IPS-18a (cell line): ENCODE measurements at regions not wholly inside any gene's neighbourhood (a gene's known extent, or its start where the extent isn't known, plus 50 kb on each side); places are given as distances from the start of the nearest gene placed in this dataset.

Experiments used
- H3K27ac ChIP-seq: one replicate; pipeline ENCODE4 v1.5.1; 2013; ENCODE audit warnings: low read length
- H3K27me3 ChIP-seq: one replicate; pipeline ENCODE4 v1.6.1; 2013; ENCODE audit warnings: mild to moderate bottlenecking, low read length; ENCODE audit not compliant: control insufficient read depth, insufficient read depth
- H3K36me3 ChIP-seq: one replicate; pipeline ENCODE4 v1.6.1; 2013; ENCODE audit warnings: low read depth, low read length; ENCODE audit not compliant: control insufficient read depth
- H3K4me1 ChIP-seq: one replicate; pipeline ENCODE4 v1.6.1; 2013; ENCODE audit warnings: low read depth, low read length; ENCODE audit not compliant: control insufficient read depth
- H3K4me3 ChIP-seq: one replicate; pipeline ENCODE4 v1.5.1; 2013; ENCODE audit warnings: low read length
- H3K9ac ChIP-seq: one replicate; pipeline ENCODE4 v1.6.1; 2013; ENCODE audit warnings: mild to moderate bottlenecking, low read length, moderate library complexity
- H3K9me3 ChIP-seq: one replicate; pipeline ENCODE4 v1.6.1; 2013; ENCODE audit warnings: low read depth, low read length; ENCODE audit not compliant: control insufficient read depth

DNA sequence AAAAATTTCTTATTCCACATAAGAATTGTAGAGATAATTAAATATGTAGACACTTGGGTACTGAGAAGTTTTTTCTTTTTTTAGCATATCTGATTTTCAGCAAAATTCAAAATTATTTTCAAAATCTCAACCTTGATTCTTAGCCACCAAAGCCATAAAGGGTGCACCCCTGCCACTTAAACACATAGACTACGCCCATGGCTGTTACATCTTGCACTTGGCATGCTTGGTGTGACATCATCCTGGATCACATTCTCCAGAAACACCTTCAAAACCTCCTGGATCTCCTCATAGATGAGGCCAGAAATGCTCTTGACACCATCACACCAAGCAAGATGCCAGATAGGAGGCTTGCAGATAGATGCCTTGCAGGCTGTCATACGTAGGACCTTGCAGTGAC, 89.1 kb upstream of the KLF14 start:
- no peaks in the 10 kb centered on the region for H3K4me1 ChIP-seq
- H3K9me3 ChIP-seq, result peaks cover 9% of the 10 kb centered on the region
- no peaks in the 10 kb centered on the region for H3K36me3 ChIP-seq
- no peak overlapping the region for H3K9ac ChIP-seq
- no peak overlapping the region for H3K4me3 ChIP-seq
- no peak overlapping the region for H3K27ac ChIP-seq
- H3K27me3 ChIP-seq, result no peaks in the 10 kb centered on the region

DNA sequence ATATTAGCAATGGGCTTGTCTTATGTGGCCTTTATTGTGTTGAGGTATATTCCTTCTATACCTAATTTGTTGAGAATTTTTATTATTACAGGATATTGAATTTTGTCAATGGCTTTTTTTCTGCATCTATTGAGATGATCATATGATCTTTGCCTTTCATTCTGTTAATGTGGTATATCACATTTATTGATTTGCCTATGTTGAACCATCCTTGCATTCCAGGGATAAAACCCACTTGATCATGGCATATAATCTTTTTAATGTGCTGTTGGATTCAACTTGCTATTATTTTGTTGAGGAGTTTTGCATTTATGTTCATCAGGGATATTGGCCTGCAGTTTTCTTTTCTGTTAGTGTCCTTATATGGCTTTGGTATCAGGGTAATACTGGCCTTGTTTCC, 91.8 kb upstream of the KLF14 start:
- no peak overlapping the region for H3K27ac ChIP-seq

DNA sequence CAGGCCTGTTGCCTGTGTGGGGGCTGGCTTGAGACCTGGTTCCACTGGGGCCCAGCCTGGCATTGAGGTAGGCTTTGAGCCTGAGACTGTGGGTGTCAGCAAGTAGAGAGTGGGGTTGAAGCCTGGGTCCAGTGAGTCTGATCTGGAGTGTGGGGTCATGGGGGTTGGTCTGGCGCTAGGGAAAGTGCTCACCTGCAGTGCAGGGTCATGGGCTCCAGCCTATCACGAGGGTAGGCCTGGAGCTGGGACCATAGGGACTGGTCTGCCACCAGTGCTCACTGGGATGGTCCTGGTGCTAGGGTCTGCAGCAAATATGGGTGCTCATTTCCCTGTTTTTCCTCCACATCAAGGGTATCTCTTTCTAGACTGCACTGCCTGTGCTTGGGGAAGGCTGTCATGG, 95.4 kb upstream of the KLF14 start:
- no peaks in the 10 kb centered on the region for H3K27me3 ChIP-seq
- H3K4me1 ChIP-seq, result no peaks in the 10 kb centered on the region
- no peak overlapping the region for H3K27ac ChIP-seq
- no peak overlapping the region for H3K4me3 ChIP-seq
- no peak overlapping the region for H3K9ac ChIP-seq
- no peaks in the 10 kb centered on the region for H3K36me3 ChIP-seq
- peaks cover 9% of the 10 kb centered on the region for H3K9me3 ChIP-seq

More for the DNA sequence above, 91.8 kb upstream of the KLF14 start:
- no peaks in the 10 kb centered on the region for H3K4me1 ChIP-seq
- no peaks in the 10 kb centered on the region for H3K36me3 ChIP-seq
- H3K9me3 ChIP-seq, result peaks cover 9% of the 10 kb centered on the region
- H3K9ac ChIP-seq, result no peak overlapping the region
- no peak overlapping the region for H3K4me3 ChIP-seq
- no peaks in the 10 kb centered on the region for H3K27me3 ChIP-seq

DNA sequence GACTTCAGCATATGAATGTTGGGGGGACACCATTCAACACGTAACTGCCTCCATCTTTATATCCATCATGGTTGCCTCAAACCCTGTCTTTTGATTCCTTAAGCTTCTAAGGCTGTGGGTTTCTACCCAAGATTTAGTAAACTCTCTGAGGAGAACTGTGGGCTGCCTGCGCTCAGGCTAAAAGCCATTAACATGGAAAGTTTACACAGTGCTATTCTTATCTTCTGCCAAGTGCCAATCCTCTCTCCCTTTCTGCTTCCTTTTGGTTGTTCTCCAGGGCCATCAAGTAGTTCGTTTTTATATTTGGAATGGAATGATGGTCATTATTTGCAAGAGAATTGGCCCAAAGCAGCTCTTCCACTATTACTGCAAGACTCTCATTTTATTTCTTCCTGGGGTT, 97.3 kb upstream of the KLF14 start:
- Histone ChIP-seq H3K4me1 (no peaks in the 10 kb centered on the region), H3K36me3 (no peaks in the 10 kb centered on the region), H3K27me3 (no peaks in the 10 kb centered on the region), H3K9ac (no peak overlapping the region), H3K4me3 (no peak overlapping the region), H3K27ac (no peak overlapping the region), H3K9me3 (peaks cover 4% of the 10 kb centered on the region)

DNA sequence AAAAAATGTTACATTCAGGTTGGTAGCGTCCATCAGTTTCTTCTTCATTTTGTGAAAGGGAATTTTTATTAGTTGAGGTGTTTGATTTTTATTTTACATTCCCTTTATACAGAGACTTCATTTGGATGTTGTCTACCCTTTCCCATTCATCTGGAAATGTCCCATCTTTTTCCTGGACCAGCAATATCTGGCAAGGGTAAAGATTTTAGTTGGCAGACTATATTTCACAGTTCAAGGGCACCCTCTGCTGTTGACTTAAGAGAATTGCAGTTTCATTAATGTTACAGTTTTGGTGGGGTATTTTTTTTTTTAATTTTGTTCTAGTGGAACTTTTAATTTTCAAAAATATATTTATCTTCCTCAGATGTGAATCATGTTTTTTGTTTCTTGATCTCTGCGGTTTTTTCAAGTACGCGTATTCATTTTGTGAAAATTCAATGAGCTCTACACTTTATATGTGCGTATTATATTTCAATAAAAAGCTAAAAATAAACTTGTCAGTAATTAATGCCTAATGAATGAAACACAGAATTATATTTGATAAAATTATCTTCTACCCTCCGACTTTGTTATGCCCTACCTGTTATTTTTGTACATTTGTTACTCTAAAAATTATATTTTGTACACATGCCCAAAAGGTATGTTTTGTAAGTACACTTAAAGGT, 97.9 kb upstream of the KLF14 start:
- Histone ChIP-seq H3K9me3 (peaks cover 4% of the 10 kb centered on the region), H3K4me3 (no peak overlapping the region), H3K36me3 (no peaks in the 10 kb centered on the region), H3K27me3 (no peaks in the 10 kb centered on the region), H3K27ac (no peak overlapping the region), H3K9ac (no peak overlapping the region), H3K4me1 (no peaks in the 10 kb centered on the region)

DNA sequence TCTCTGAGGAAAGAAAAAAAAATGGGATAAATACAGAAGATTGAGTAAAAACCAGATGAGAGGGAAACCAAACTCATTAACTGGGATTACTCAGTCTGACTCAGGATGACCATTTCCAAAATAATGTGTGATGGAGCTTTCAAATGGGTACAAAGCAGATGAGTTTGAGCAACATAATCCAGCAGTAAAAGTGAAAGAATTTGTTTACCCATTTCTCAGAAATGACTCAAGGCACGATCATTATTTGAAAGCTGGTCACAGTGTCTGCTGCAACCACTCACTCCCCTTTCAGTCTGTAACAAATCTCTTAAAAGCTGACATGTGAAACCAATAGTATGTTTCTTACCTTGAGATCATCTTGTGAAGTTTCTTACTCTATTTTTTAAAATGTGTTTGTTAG, 104.7 kb upstream of the KLF14 start:
- Histone ChIP-seq H3K9me3 (no peaks in the 10 kb centered on the region), H3K36me3 (no peaks in the 10 kb centered on the region), H3K27me3 (no peaks in the 10 kb centered on the region), H3K9ac (no peak overlapping the region), H3K4me1 (no peaks in the 10 kb centered on the region), H3K4me3 (no peak overlapping the region), H3K27ac (no peak overlapping the region)

DNA sequence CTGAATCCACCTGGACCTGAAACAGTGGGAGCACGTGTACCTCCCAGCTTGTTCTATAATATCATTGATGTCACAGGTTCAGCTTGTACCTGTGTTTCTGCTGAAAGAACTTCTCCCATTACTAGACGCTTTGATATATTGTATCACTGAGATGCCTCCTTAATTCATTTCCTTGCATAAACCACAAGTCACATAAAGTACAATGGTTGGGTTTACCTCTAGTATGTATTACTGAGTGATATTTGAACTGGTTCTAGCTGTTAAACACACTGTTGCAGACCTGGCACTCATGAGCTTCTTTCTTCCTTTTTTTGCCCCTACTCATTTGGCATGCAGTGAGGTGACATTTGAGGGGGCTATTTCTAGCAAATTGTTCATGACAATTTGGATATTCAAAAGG, 106.6 kb upstream of the KLF14 start:
- H3K27me3 ChIP-seq, result no peaks in the 10 kb centered on the region
- H3K9ac ChIP-seq, result no peak overlapping the region
- no peaks in the 10 kb centered on the region for H3K9me3 ChIP-seq
- no peaks in the 10 kb centered on the region for H3K36me3 ChIP-seq
- no peak overlapping the region for H3K27ac ChIP-seq
- H3K4me3 ChIP-seq, result no peak overlapping the region
- H3K4me1 ChIP-seq, result no peaks in the 10 kb centered on the region

DNA sequence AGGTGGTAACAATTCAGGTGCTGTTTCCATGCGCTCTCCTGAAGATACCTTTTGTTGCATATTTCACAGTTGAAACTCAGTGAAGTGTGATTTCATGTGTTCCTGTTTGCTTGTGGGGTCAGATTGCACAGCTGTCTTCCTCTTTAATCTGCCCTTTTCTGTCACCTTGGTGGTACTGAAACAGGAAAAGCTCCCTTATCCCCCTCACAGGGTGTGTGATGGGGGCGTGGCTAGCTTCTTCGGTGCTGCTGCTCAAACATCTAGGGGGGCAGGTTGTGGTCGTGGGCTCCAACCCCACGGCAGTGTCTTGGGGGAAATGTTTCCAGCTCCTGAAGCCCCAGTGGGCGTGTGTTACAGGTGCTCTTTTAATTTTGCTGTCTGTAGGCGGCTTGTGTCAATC, 107.4 kb upstream of the KLF14 start:
- Histone ChIP-seq H3K36me3 (no peaks in the 10 kb centered on the region), H3K27me3 (no peaks in the 10 kb centered on the region), H3K9me3 (no peaks in the 10 kb centered on the region), H3K27ac (no peak overlapping the region), H3K4me1 (no peaks in the 10 kb centered on the region), H3K4me3 (no peak overlapping the region), H3K9ac (no peak overlapping the region)

DNA sequence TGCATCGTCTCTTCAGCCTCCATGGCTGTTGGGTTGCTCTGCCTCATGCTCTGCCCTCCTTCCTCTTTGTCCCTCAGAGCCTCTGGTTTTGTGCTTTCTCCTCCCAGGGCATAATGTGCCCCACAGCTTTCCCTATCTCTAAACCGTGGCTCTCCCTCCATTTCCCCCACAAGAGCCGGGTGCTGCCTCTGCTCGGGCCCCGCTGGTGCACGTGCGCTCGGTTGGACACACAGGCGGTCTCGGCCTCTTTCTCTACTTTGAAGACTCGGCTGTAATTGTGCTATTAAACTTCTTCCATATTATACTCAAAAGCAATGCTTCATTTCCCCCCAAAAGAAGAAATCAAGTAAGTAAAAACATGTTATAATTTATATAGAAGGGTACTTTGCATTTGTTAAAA, 109.7 kb upstream of the KLF14 start:
- H3K9ac ChIP-seq, result no peak overlapping the region
- no peaks in the 10 kb centered on the region for H3K4me1 ChIP-seq
- H3K36me3 ChIP-seq, result no peaks in the 10 kb centered on the region
- H3K4me3 ChIP-seq, result no peak overlapping the region
- no peaks in the 10 kb centered on the region for H3K27me3 ChIP-seq
- no peaks in the 10 kb centered on the region for H3K9me3 ChIP-seq
- H3K27ac ChIP-seq, result no peak overlapping the region

DNA sequence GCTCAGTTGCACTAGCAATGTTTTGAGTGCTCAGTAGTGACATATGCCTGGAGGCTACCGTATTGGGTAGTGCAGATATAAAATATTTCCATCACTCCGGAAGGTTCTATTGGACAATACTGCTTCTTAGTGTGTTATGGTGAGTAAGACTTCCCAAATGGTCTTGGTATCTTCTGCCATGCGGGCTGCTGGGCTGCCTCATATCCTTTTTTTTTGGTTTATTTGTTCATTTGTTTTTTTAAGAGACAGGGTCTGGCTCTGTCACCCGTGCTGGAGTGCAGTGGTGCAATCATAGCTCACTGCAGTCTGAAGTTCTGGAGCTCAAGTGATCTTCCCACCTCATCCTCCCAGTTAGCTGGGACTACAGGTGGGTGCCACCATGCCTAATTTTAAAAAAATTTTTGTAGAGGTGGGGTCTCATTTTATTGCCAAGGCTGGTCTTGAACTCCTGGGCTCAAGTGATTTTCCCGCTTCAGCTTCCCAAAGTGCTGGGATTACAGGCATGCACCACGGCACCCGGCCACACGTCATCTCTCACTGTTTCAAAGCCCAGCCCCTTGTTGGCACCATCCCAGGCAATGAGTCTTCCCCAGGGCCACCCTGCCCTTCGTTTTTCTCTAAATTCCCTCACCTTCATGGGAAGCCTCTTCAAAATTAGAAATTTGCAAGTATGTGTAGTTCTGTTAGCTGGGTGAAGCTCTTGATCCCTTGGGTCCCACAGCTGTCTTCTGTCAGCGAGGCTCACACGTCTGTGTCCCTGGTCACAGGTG, 111.0 kb upstream of the KLF14 start:
- H3K4me1 ChIP-seq, result no peaks in the 10 kb centered on the region
- no peaks in the 10 kb centered on the region for H3K27me3 ChIP-seq
- H3K9ac ChIP-seq, result no peak overlapping the region
- no peak overlapping the region for H3K27ac ChIP-seq
- no peak overlapping the region for H3K4me3 ChIP-seq
- no peaks in the 10 kb centered on the region for H3K9me3 ChIP-seq
- no peaks in the 10 kb centered on the region for H3K36me3 ChIP-seq

DNA sequence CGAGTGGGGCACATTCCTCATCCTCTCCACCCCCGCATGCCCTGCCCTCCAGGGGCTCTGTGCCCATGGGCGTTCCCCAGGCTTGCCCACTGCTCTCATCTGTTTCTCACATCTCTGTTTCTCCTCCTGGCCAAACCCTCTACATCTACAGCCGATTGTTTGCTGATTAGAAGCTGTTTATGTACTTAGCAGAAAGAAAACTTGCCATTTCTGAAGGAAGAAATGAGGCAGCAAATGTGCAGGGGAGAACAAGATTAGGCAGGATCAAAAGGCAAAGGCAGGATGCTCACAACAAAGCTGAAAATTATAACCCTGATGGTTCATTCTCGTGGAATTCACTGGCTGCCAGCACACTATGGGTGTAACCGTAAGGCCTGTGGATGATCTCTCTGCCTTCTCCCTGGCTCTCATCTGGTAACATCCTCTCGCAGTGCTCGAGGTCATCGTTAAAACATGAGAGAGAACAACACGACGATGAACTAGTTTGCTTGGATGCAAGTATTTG, 111.6 kb upstream of the KLF14 start:
- Histone ChIP-seq H3K27ac (no peak overlapping the region), H3K9ac (no peak overlapping the region), H3K9me3 (no peaks in the 10 kb centered on the region), H3K36me3 (no peaks in the 10 kb centered on the region), H3K4me1 (no peaks in the 10 kb centered on the region), H3K4me3 (no peak overlapping the region), H3K27me3 (no peaks in the 10 kb centered on the region)

DNA sequence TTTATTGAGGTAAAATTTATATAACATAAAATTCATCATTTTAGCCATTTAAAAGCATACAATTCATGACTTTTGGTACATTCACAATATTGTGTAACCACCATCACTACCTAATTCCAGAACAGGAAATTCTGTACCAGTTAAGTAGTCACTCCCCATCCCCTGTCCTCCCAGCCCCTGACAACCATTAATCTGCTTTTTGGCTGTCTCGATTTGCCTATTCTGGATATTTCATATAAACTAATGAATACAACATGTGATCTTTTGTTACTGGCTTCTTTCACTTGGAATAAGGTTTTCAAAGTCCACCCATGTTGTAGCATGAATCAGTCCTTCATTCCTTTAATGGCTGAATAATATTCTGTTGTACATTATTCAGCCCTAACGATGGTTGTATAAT, 115.6 kb upstream of the KLF14 start:
- no peaks in the 10 kb centered on the region for H3K9me3 ChIP-seq
- H3K4me1 ChIP-seq, result no peaks in the 10 kb centered on the region
- H3K27ac ChIP-seq, result no peak overlapping the region
- H3K27me3 ChIP-seq, result no peaks in the 10 kb centered on the region
- no peak overlapping the region for H3K4me3 ChIP-seq
- H3K9ac ChIP-seq, result no peak overlapping the region
- H3K36me3 ChIP-seq, result no peaks in the 10 kb centered on the region
